IMR-90 (cell line): ENCODE measurements at regions not wholly inside any gene's neighbourhood (a gene's known extent, or its start where the extent isn't known, plus 50 kb on each side); places are given as distances from the start of the nearest gene placed in this dataset.

Source experiments
- ATAC-seq: fragments of 200-7000 bp; cut with Tn5 transposase; 2 replicates; pipeline ENCODE4 v1.9.1; 2020; ENCODE audit warnings: low read depth, mild to moderate bottlenecking, moderate library complexity
- BruUV-seq: library from RNA; stranded (reverse); fragments of 400-500 nt; replicated peaks from 2 replicates; lab custom pipeline; 2021; lab: Mats Ljungman, UMichigan
- CTCF ChIA-PET: fragments of 300-600 bp; formaldehyde crosslinking; extraction: SDS; loops from one replicate; lab custom pipeline; 2021; ENCODE audit warnings: antibody characterized with exemption; lab: Yijun Ruan, JAX
- POLR2A ChIA-PET: fragments of 300-600 bp; sonication (Branson Sonifier 250); formaldehyde crosslinking; loops from one replicate; lab custom pipeline; 2022; ENCODE audit warnings: antibody characterized with exemption; ENCODE audit not compliant: unreplicated experiment; lab: Charles Lee
- DNase-seq: peaks from one replicate; pipeline ENCODE4 v3.0.0; 2013
- H2AFZ ChIP-seq: replicated peaks from 2 replicates; pipeline ENCODE3; 2013; ENCODE audit warnings: low read length, mild to moderate bottlenecking; ENCODE audit not compliant: poor library complexity
- H2AK5ac ChIP-seq: 2 replicates; pipeline ENCODE4 v1.6.1; 2013; ENCODE audit warnings: low read depth, low read length, inconsistent platforms
- H2AK9ac ChIP-seq: replicated peaks from 2 replicates; pipeline ENCODE3; 2013; ENCODE audit warnings: mild to moderate bottlenecking, low read depth, low read length, moderate library complexity; ENCODE audit not compliant: poor library complexity
- H2BK120ac ChIP-seq: 2 replicates; pipeline ENCODE4 v1.6.1; 2013; ENCODE audit warnings: low read depth, low read length, inconsistent platforms
- H2BK15ac ChIP-seq: 3 replicates; pipeline ENCODE4 v1.6.1; 2013; ENCODE audit warnings: low read depth, low read length, inconsistent platforms
- H2BK20ac ChIP-seq: 2 replicates; pipeline ENCODE4 v1.6.1; 2013; ENCODE audit warnings: low read depth, mild to moderate bottlenecking, inconsistent platforms, low read length, moderate library complexity
- H2BK5ac ChIP-seq: 2 replicates; pipeline ENCODE4 v1.6.1; 2013; ENCODE audit warnings: mild to moderate bottlenecking, low read depth, low read length, inconsistent platforms; ENCODE audit not compliant: poor library complexity, severe bottlenecking
- H3K14ac ChIP-seq: replicated peaks from 2 replicates; pipeline ENCODE4 v1.6.1; 2013; ENCODE audit warnings: low read depth, low read length, inconsistent platforms
- H3K18ac ChIP-seq: 2 replicates; pipeline ENCODE4 v1.6.1; 2013; ENCODE audit warnings: low read depth, low read length, control low read depth
- H3K23ac ChIP-seq: 2 replicates; pipeline ENCODE4 v1.6.1; 2013; ENCODE audit warnings: low read depth, low read length, inconsistent platforms
- H3K27ac ChIP-seq: 2 replicates; pipeline ENCODE4 v1.5.1; 2013; ENCODE audit warnings: mild to moderate bottlenecking, control low read depth, low read length; ENCODE audit not compliant: insufficient read depth
- H3K27me3 ChIP-seq: 2 replicates; pipeline ENCODE4 v1.6.1; 2013; ENCODE audit warnings: low read length; ENCODE audit not compliant: control insufficient read depth, insufficient read depth
- H3K36me3 ChIP-seq: 2 replicates; pipeline ENCODE4 v1.6.1; 2013; ENCODE audit warnings: low read length, mixed read lengths; ENCODE audit not compliant: control insufficient read depth, insufficient read depth
- H3K4ac ChIP-seq: 2 replicates; pipeline ENCODE4 v1.6.1; 2013; ENCODE audit warnings: low read depth, low read length, inconsistent platforms
- H3K4me1 ChIP-seq: 2 replicates; pipeline ENCODE4 v1.6.1; 2013; ENCODE audit warnings: low read length, mixed read lengths; ENCODE audit not compliant: control insufficient read depth, insufficient read depth
- H3K4me2 ChIP-seq: 2 replicates; pipeline ENCODE4 v1.6.1; 2013; ENCODE audit warnings: low read depth, mild to moderate bottlenecking, control low read depth, low read length, moderate library complexity
- H3K4me3 ChIP-seq: 2 replicates; pipeline ENCODE4 v1.5.1; 2013; ENCODE audit warnings: low read depth, mild to moderate bottlenecking, control low read depth, low read length, moderate library complexity; ENCODE audit not compliant: insufficient read depth
- H3K56ac ChIP-seq: 2 replicates; pipeline ENCODE4 v1.6.1; 2013; ENCODE audit warnings: low read length, inconsistent platforms; ENCODE audit not compliant: insufficient read depth; ENCODE audit errors: extremely low read depth
- H3K79me1 ChIP-seq, 2 experiments: 2 replicates each; pipeline ENCODE4 v1.6.1; 2013; ENCODE audit warnings: low read length in 2 of 2, inconsistent platforms in 1 of 2, low read depth in 1 of 2
- H3K9ac ChIP-seq: 2 replicates; pipeline ENCODE4 v1.6.1; 2013; ENCODE audit warnings: low read depth, low read length, control low read depth
- H3K9me1 ChIP-seq: 2 replicates; pipeline ENCODE4 v1.6.1; 2013; ENCODE audit warnings: low read length, inconsistent platforms; ENCODE audit not compliant: insufficient read depth
- H3K9me3 ChIP-seq: 2 replicates; pipeline ENCODE4 v1.6.1; 2013; ENCODE audit warnings: low read length; ENCODE audit not compliant: control insufficient read depth, insufficient read depth
- H4K20me1 ChIP-seq: 2 replicates; pipeline ENCODE4 v1.6.1; 2013; ENCODE audit warnings: low read length, inconsistent platforms; ENCODE audit not compliant: insufficient read depth
- H4K5ac ChIP-seq: 2 replicates; pipeline ENCODE4 v1.6.1; 2013; ENCODE audit warnings: mild to moderate bottlenecking, low read depth, low read length, control low read depth
- H4K8ac ChIP-seq, 2 experiments: 2 replicates each; pipeline ENCODE4 v1.6.1; 2013; ENCODE audit warnings: low read depth in 2 of 2, low read length in 2 of 2, control low read depth in 1 of 2, inconsistent platforms in 1 of 2
- H4K91ac ChIP-seq: 2 replicates; pipeline ENCODE4 v1.6.1; 2013; ENCODE audit warnings: low read depth, low read length, inconsistent platforms; ENCODE audit not compliant: insufficient read depth
- BHLHE40 ChIP-seq: fragments of 150-350 bp; IDR thresholded peaks from 2 replicates; pipeline ENCODE4 v1.6.1; 2016; ENCODE audit warnings: mild to moderate bottlenecking, low read depth, low read length
- CEBPB ChIP-seq: IDR thresholded peaks from 2 replicates; pipeline ENCODE4 v1.6.1; 2012; ENCODE audit warnings: low read depth, low read length, improper control_type of control experiment
- CHD1 ChIP-seq: IDR thresholded peaks from 2 replicates; pipeline ENCODE4 v1.6.1; 2012; ENCODE audit warnings: low read depth, low read length, improper control_type of control experiment
- ELK1 ChIP-seq: fragments of 150-350 bp; IDR thresholded peaks from 2 replicates; pipeline ENCODE4 v1.6.1; 2016; ENCODE audit warnings: low read depth, mild to moderate bottlenecking, low read length, moderate library complexity, borderline replicate concordance
- FOS ChIP-seq: fragments of 150-350 bp; IDR thresholded peaks from 2 replicates; pipeline ENCODE4 v1.6.1; 2016; ENCODE audit warnings: low read depth, low read length
- MAZ ChIP-seq: IDR thresholded peaks from 2 replicates; pipeline ENCODE4 v1.6.1; 2012; ENCODE audit warnings: low read depth, mild to moderate bottlenecking, low read length, improper control_type of control experiment, moderate library complexity, borderline replicate concordance
- MXI1 ChIP-seq: IDR thresholded peaks from 2 replicates; pipeline ENCODE4 v1.6.1; 2012; ENCODE audit warnings: low read depth, mild to moderate bottlenecking, low read length, moderate library complexity, borderline replicate concordance
- NFE2L2 ChIP-seq: fragments of 150-350 bp; IDR thresholded peaks from 2 replicates; pipeline ENCODE4 v1.6.1; 2016; ENCODE audit warnings: low read depth, mild to moderate bottlenecking, low read length
- POLR2A ChIP-seq: IDR thresholded peaks from 2 replicates; pipeline ENCODE4 v1.6.1; 2012; ENCODE audit warnings: mild to moderate bottlenecking, low read depth, low read length
- RCOR1 ChIP-seq: IDR thresholded peaks from 2 replicates; pipeline ENCODE4 v1.6.1; 2012; ENCODE audit warnings: mild to moderate bottlenecking, low read length, improper control_type of control experiment; ENCODE audit not compliant: insufficient replicate concordance
- RFX5 ChIP-seq: IDR thresholded peaks from 2 replicates; pipeline ENCODE4 v1.8.0; 2012; ENCODE audit warnings: low read depth, mild to moderate bottlenecking, low read length, moderate library complexity
- WGBS, 2 experiments: methylation state at CpG; one replicate each; pipeline versions ENCODE4 v1.1.5 to v1.1.7; 2013; ENCODE audit warnings: missing lambda C conversion rate in 2 of 2; ENCODE audit not compliant: insufficient read length in 1 of 2; ENCODE audit errors: extremely low coverage in 2 of 2; 5-methylcytosine and 5-hydroxymethylcytosine counted together
- dilution Hi-C: fragments of 300-500 bp; cut with HindIII; formaldehyde crosslinking; loops from one replicate; pipeline ENCODE4 v1.14.3; 2018; ENCODE audit warnings: low sequenced_read_pairs; ENCODE audit not compliant: unreplicated experiment
- in situ Hi-C: fragments of 300-500 bp; cut with MboI; formaldehyde crosslinking; loops from 3 replicates; pipeline ENCODE4 v1.14.3; 2019; ENCODE audit warnings: low sequenced_read_pairs, inconsistent platforms, mixed read lengths
- intact Hi-C: fragments of 100-400 bp; cut with micrococcal nuclease; formaldehyde crosslinking; loops from 2 replicates; pipeline ENCODE4 v1.10.0; 2022

- Histone ChIP-seq H2BK20ac (no peak overlapping the region), H2BK15ac (no peak overlapping the region), H4K91ac (no peak overlapping the region), H3K9ac (no peak overlapping the region), H3K14ac (no peak overlapping the region), H4K20me1 (no peaks in the 10 kb centered on the region), H2BK5ac (no peak overlapping the region), H3K18ac (no peak overlapping the region), H3K4ac (no peak overlapping the region), H3K27me3 (no peaks in the 10 kb centered on the region), H3K4me1 (no peaks in the 10 kb centered on the region), H3K9me1 (no peaks in the 10 kb centered on the region), H2BK120ac (no peak overlapping the region), H3K23ac (no peak overlapping the region), H2AFZ (no peak overlapping the region), H3K36me3 (no peaks in the 10 kb centered on the region), H2AK9ac (no peak overlapping the region), H3K27ac (no peak overlapping the region), H4K8ac (no peak overlapping the region), H3K56ac (no peak overlapping the region), H3K79me1 (no peaks in the 10 kb centered on the region), H3K9me3 (no peaks in the 10 kb centered on the region), H3K4me2 (no peak overlapping the region), H3K4me3 (no peak overlapping the region), H2AK5ac (no peak overlapping the region), H4K5ac (no peak overlapping the region)
- ChIA-PET CTCF (interaction anchor here (0.6 kb wide), 1 partner anchor 748 kb away, joined by 8 read pairs; no protein-coding TSS in a partner anchor), POLR2A (no interaction called here)
- ATAC-seq (no peak), DNase-seq (no peak)
- WGBS, 2 experiments = no CpG with 5 or more reads among the region's 2 CpGs
- TF ChIP-seq MAZ (no peak), POLR2A (no peak), RCOR1 (no peak), RFX5 (no peak), MXI1 (no peak), NFE2L2 (no peak), FOS (no peak), CEBPB (no peak), CHD1 (no peak), BHLHE40 (no peak), ELK1 (no peak)
- dilution Hi-C loops = no loop called here
- in situ Hi-C loops = no loop called here
- intact Hi-C loops = no loop called here
- no TSS peak for BruUV-seq
These were observed 735.5 kb upstream of the ACVR2A start for GRCh38 chr2:147109291-147109690.
